ENCODE measurements at regions not wholly inside any gene's neighbourhood (a gene's known extent, or its start where the extent isn't known, plus 50 kb on each side); places are given as distances from the start of the nearest gene placed in this dataset.

DNA sequence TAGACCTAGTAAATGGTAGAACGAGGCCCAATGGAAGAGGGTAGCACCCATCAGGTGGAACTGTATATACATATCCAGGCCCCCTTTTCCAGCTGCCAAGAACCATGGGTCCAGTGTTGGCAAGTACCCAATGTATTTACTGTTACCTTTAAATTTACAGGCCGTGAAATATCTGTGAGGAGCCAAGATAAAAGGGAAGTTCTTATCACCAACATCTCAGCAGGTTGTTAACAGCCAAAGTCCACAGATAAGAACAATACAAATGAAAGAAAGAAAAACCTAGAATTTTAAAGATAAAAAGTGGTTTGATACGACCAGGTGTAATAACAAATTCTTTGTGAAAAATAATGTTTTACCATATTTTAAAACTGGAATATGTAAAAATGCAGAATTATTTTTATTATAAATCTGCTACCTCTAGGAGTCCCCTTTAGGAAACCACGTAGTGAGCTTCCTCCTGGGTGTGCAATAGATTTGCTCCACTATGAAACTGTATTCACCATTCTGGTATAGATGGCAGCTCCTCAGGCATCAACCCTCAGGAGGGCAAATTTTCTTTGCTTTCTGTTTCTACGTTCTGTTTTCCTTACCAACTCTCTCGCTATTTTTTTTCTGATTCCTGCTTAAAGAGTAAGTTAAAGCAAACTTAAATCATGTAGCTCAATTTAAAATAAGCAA lies 292.2 kb upstream of the SLC10A2 start:
- Histone ChIP-seq H3K9me3 (ENCODE audit: control insufficient read depth, low read length) (no peaks in the 10 kb centered on the region), H3K4me3 (ENCODE audit: insufficient read depth, low read depth, low read length, poor library complexity, severe bottlenecking) (no peak overlapping the region), H3K36me3 (ENCODE audit: control insufficient read depth, insufficient read depth, low read length) (no peaks in the 10 kb centered on the region), H3K27ac (ENCODE audit: insufficient read depth, low read length, poor library complexity, severe bottlenecking) (no peak overlapping the region), H3K4me1 (ENCODE audit: control insufficient read depth, insufficient read depth, low read length, poor library complexity, severe bottlenecking) (no peaks in the 10 kb centered on the region), H3K27me3 (replicated peaks; ENCODE audit: control insufficient read depth, insufficient read depth, low read length, poor library complexity, severe bottlenecking) (no peaks in the 10 kb centered on the region)
- DNase-seq: no peak

DNA sequence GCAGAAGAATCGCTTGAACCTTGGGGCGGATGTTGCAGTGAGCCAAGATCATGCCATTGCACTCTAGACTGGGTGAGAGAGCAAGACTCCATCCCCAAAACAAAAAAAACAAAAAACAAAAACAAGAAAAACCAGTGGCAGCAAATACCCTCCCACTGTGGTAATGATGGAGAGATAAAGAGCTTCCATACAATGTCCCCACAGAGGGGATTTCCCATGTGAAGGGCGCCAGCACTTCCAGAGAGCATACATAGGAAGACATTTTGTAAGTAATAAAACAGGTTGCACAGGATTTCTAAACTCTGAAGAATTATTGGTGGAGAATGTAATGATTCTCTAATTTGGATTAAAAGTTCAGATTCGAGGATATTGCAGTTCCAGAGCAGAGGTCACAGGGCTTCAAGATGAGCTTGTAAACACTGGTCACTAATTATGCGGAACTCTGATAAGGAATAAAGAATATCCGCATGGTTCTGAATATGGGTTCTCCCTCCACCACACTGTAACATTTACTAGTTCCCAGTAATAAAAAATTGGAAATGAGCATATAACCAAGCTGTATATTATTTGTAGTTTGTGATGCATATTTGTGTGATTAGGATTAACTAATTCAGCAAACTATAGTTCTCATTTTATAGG lies 290.1 kb upstream of the SLC10A2 start:
- Histone ChIP-seq H3K27ac (ENCODE audit: insufficient read depth, low read length, poor library complexity, severe bottlenecking) (no peak overlapping the region), H3K4me3 (ENCODE audit: insufficient read depth, low read depth, low read length, poor library complexity, severe bottlenecking) (no peak overlapping the region), H3K27me3 (replicated peaks; ENCODE audit: control insufficient read depth, insufficient read depth, low read length, poor library complexity, severe bottlenecking) (no peaks in the 10 kb centered on the region), H3K9me3 (ENCODE audit: control insufficient read depth, low read length) (no peaks in the 10 kb centered on the region), H3K36me3 (ENCODE audit: control insufficient read depth, insufficient read depth, low read length) (no peaks in the 10 kb centered on the region), H3K4me1 (ENCODE audit: control insufficient read depth, insufficient read depth, low read length, poor library complexity, severe bottlenecking) (no peaks in the 10 kb centered on the region)
- no peak for DNase-seq

DNA sequence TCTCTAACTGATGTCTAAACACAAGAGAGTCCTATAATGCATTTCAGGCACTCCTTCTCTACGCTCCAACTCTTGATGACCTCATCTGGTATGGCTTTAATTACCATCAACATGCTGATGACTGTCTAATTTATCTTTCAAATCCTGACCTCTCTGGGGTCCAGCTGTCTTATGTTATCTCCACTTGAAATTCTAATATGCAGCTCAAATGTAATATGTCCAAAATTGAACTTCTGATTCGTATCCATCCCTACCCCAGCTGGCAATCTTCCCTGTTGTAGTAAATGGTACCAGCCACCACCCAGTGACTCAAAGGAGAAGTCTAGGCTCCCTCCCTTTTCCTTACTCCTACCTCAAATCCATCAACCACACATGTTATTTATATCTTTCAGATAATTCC lies 288.0 kb upstream of the SLC10A2 start:
- Histone ChIP-seq H3K27ac (ENCODE audit: insufficient read depth, low read length, poor library complexity, severe bottlenecking) (no peak overlapping the region), H3K4me3 (ENCODE audit: insufficient read depth, low read depth, low read length, poor library complexity, severe bottlenecking) (no peak overlapping the region), H3K36me3 (ENCODE audit: control insufficient read depth, insufficient read depth, low read length) (no peaks in the 10 kb centered on the region), H3K9me3 (ENCODE audit: control insufficient read depth, low read length) (no peaks in the 10 kb centered on the region), H3K27me3 (replicated peaks; ENCODE audit: control insufficient read depth, insufficient read depth, low read length, poor library complexity, severe bottlenecking) (no peaks in the 10 kb centered on the region), H3K4me1 (ENCODE audit: control insufficient read depth, insufficient read depth, low read length, poor library complexity, severe bottlenecking) (no peaks in the 10 kb centered on the region)
- no peak for DNase-seq

DNA sequence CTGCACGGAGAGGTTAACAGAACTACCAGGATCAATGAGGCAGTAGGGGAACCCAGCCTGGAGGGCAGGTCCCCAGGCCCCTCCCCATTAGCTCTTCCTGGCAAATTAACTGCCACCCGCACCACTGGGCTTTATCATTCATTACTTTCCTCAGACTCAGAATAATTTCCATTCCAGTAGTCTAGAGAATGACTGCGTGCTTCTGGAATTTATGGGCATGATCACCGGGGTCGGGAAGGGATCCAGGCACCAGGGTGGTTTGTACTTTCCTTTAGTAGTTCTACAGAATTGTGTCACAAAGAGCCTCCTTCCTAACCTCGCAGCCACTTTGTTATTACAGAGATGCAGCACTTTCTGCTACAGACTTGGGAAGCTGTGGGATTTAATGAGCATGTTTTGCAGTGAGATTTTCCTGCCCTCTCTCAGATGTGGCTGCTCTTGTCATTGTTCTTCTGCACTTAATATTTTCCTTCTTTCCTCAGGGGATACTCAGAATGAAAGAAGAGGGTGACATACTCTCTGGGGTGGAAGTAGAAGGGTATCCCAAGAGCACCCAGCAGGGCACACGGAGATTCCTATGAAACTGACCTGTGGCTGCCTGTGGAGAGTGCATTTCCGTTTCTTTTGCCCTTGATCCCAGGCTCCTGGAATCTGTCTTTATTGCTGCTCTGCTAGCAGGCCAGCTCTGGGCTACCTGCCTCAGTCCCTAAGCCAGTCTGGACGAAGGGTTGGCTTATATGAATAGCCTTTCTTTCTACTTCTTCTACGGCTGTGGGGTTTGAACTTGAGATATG lies 285.0 kb upstream of the SLC10A2 start:
- Histone ChIP-seq H3K9me3 (ENCODE audit: control insufficient read depth, low read length) (no peaks in the 10 kb centered on the region), H3K36me3 (ENCODE audit: control insufficient read depth, insufficient read depth, low read length) (no peaks in the 10 kb centered on the region), H3K4me1 (ENCODE audit: control insufficient read depth, insufficient read depth, low read length, poor library complexity, severe bottlenecking) (no peaks in the 10 kb centered on the region), H3K27me3 (replicated peaks; ENCODE audit: control insufficient read depth, insufficient read depth, low read length, poor library complexity, severe bottlenecking) (no peaks in the 10 kb centered on the region), H3K4me3 (ENCODE audit: insufficient read depth, low read depth, low read length, poor library complexity, severe bottlenecking) (no peak overlapping the region), H3K27ac (ENCODE audit: insufficient read depth, low read length, poor library complexity, severe bottlenecking) (no peak overlapping the region)
- no peak for DNase-seq

DNA sequence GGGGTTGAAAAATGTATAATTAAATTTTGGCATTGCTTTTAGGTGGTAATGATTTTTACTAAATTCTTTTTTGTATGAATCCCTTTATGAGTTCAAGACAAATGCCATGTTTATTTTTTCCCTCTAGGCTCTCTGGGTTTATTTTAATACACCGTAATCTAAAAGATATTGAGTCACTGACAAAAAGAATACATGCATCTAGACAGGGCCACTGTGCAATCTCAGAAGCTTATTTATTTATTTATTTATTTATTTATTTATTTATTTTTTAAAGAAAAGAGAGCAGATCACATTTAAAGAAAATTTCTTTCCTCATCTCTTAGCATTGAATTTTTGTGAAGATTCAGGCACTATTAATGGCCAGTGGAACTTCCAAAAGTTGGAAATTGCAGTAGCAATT lies 283.9 kb upstream of the SLC10A2 start:
- no peaks in the 10 kb centered on the region for H3K36me3 ChIP-seq (ENCODE audit: control insufficient read depth, insufficient read depth, low read length)
- H3K4me1 ChIP-seq (ENCODE audit: control insufficient read depth, insufficient read depth, low read length, poor library complexity, severe bottlenecking): no peaks in the 10 kb centered on the region
- DNase-seq: no peak
- H3K4me3 ChIP-seq (ENCODE audit: insufficient read depth, low read depth, low read length, poor library complexity, severe bottlenecking): no peak overlapping the region
- H3K27me3 ChIP-seq (replicated peaks; ENCODE audit: control insufficient read depth, insufficient read depth, low read length, poor library complexity, severe bottlenecking): no peaks in the 10 kb centered on the region
- no peak overlapping the region for H3K27ac ChIP-seq (ENCODE audit: insufficient read depth, low read length, poor library complexity, severe bottlenecking)
- H3K9me3 ChIP-seq (ENCODE audit: control insufficient read depth, low read length): peaks cover 6% of the 10 kb centered on the region

GRCh38 chr13:103349211-103349980 lies 283.2 kb upstream of the SLC10A2 start:
- no peak for DNase-seq
- Histone ChIP-seq H3K27me3 (replicated peaks; ENCODE audit: control insufficient read depth, insufficient read depth, low read length, poor library complexity, severe bottlenecking) (no peaks in the 10 kb centered on the region), H3K4me1 (ENCODE audit: control insufficient read depth, insufficient read depth, low read length, poor library complexity, severe bottlenecking) (no peaks in the 10 kb centered on the region), H3K4me3 (ENCODE audit: insufficient read depth, low read depth, low read length, poor library complexity, severe bottlenecking) (no peak overlapping the region), H3K27ac (ENCODE audit: insufficient read depth, low read length, poor library complexity, severe bottlenecking) (no peak overlapping the region), H3K36me3 (ENCODE audit: control insufficient read depth, insufficient read depth, low read length) (no peaks in the 10 kb centered on the region), H3K9me3 (ENCODE audit: control insufficient read depth, low read length) (peaks cover 6% of the 10 kb centered on the region)

GRCh38 chr13:103335241-103335640 lies 269.0 kb upstream of the SLC10A2 start:
- Histone ChIP-seq H3K9me3 (ENCODE audit: control insufficient read depth, low read length) (no peaks in the 10 kb centered on the region), H3K27me3 (replicated peaks; ENCODE audit: control insufficient read depth, insufficient read depth, low read length, poor library complexity, severe bottlenecking) (no peaks in the 10 kb centered on the region)
- no peak for DNase-seq

DNA sequence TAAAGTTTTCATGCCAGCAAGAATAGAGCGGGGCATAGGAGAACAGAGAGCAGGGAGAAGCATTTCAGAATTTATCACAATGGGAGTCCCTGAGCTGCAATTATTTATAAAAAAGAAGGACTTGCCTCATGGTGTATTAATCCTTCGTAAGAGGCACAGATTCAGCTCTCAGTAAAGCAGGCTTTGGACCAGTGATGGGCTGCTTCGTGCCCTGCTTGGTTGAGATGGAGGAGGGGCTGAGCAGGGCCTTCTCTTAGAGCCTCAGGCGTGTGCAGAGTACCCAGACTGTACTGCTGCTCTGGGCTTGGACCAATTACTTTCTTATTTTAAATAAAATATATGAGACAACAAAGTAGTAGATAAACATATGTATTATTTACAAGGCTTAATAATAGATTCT lies 265.7 kb upstream of the SLC10A2 start:
- Histone ChIP-seq H3K4me1 (ENCODE audit: control insufficient read depth, insufficient read depth, low read length, poor library complexity, severe bottlenecking) (no peaks in the 10 kb centered on the region), H3K27ac (ENCODE audit: insufficient read depth, low read length, poor library complexity, severe bottlenecking) (no peak overlapping the region), H3K4me3 (ENCODE audit: insufficient read depth, low read depth, low read length, poor library complexity, severe bottlenecking) (no peak overlapping the region), H3K36me3 (ENCODE audit: control insufficient read depth, insufficient read depth, low read length) (no peaks in the 10 kb centered on the region), H3K27me3 (replicated peaks; ENCODE audit: control insufficient read depth, insufficient read depth, low read length, poor library complexity, severe bottlenecking) (no peaks in the 10 kb centered on the region), H3K9me3 (ENCODE audit: control insufficient read depth, low read length) (no peaks in the 10 kb centered on the region)
- no peak for DNase-seq

More at GRCh38 chr13:103335241-103335640, 269.0 kb upstream of the SLC10A2 start:
- H3K4me1 ChIP-seq (ENCODE audit: control insufficient read depth, insufficient read depth, low read length, poor library complexity, severe bottlenecking): no peaks in the 10 kb centered on the region
- H3K36me3 ChIP-seq (ENCODE audit: control insufficient read depth, insufficient read depth, low read length): no peaks in the 10 kb centered on the region
- no peak overlapping the region for H3K4me3 ChIP-seq (ENCODE audit: insufficient read depth, low read depth, low read length, poor library complexity, severe bottlenecking)
- H3K27ac ChIP-seq (ENCODE audit: insufficient read depth, low read length, poor library complexity, severe bottlenecking): no peak overlapping the region

DNA sequence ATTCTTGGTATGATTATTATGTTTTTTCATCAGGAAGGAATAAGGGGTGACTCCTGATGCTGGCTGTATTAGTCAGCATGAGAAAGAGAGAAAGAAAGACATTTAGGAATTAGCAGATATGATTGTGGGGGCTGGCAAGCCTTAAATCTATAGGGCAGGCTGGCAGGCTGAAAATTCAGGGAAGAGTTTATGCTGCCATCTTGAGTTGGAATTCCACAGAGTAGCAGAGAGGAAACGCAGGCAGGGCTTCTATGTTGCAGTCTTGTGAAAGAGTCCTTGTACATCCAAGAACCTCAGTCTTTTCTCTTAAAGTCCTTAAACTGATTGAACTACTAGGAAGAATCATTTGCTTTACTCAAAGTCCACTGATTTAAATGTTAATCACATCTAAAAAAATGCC lies 262.7 kb upstream of the SLC10A2 start:
- Histone ChIP-seq H3K4me3 (ENCODE audit: insufficient read depth, low read depth, low read length, poor library complexity, severe bottlenecking) (no peak overlapping the region), H3K27me3 (replicated peaks; ENCODE audit: control insufficient read depth, insufficient read depth, low read length, poor library complexity, severe bottlenecking) (no peaks in the 10 kb centered on the region), H3K4me1 (ENCODE audit: control insufficient read depth, insufficient read depth, low read length, poor library complexity, severe bottlenecking) (no peaks in the 10 kb centered on the region), H3K36me3 (ENCODE audit: control insufficient read depth, insufficient read depth, low read length) (no peaks in the 10 kb centered on the region), H3K9me3 (ENCODE audit: control insufficient read depth, low read length) (no peaks in the 10 kb centered on the region), H3K27ac (ENCODE audit: insufficient read depth, low read length, poor library complexity, severe bottlenecking) (no peak overlapping the region)
- DNase-seq: no peak
